WI38 (cell line): ENCODE measurements at regions not wholly inside any gene's neighbourhood (a gene's known extent, or its start where the extent isn't known, plus 50 kb on each side); places are given as distances from the start of the nearest gene placed in this dataset.
"Not testable (repeated sequence)": the region's sequence is repeated elsewhere in the genome, so short reads cannot be mapped to it uniquely, and the experiment has no call there.

Source experiments
- H3K4me3 ChIP-seq: 2 replicates; pipeline ENCODE4 v1.5.1; 2011; ENCODE audit warnings: low read depth, mild to moderate bottlenecking, control low read depth, low read length
- TF ChIP-seq, protein P1 (sequence below): IDR thresholded peaks from 2 replicates; pipeline ENCODE4 v1.5.1; 2012; ENCODE audit warnings: low read depth, mild to moderate bottlenecking, control low read depth, low read length

DNA sequence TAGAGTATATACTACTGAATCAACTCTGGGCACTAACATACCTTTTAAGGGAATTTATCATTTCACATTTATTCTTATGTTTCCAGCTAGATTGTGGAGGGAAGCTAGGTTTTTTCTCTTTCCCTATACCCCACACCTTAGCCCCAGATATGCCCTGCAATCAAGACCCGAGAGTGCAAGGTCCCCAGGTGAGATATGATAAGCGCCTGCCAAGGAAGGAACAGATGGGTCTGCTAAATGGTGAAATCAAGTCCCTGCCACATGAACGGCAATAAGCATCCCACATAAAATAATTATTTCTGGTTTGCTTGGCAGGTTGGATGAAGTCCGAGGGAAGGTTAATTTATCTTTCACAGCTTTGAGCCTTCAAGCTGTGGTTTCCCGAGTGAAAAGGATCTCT lies 195.5 kb downstream of the TOX3 start:
- H3K4me3 ChIP-seq = no peak overlapping the region
- TF ChIP-seq, protein P1, sequence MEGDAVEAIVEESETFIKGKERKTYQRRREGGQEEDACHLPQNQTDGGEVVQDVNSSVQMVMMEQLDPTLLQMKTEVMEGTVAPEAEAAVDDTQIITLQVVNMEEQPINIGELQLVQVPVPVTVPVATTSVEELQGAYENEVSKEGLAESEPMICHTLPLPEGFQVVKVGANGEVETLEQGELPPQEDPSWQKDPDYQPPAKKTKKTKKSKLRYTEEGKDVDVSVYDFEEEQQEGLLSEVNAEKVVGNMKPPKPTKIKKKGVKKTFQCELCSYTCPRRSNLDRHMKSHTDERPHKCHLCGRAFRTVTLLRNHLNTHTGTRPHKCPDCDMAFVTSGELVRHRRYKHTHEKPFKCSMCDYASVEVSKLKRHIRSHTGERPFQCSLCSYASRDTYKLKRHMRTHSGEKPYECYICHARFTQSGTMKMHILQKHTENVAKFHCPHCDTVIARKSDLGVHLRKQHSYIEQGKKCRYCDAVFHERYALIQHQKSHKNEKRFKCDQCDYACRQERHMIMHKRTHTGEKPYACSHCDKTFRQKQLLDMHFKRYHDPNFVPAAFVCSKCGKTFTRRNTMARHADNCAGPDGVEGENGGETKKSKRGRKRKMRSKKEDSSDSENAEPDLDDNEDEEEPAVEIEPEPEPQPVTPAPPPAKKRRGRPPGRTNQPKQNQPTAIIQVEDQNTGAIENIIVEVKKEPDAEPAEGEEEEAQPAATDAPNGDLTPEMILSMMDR = no peak

DNA sequence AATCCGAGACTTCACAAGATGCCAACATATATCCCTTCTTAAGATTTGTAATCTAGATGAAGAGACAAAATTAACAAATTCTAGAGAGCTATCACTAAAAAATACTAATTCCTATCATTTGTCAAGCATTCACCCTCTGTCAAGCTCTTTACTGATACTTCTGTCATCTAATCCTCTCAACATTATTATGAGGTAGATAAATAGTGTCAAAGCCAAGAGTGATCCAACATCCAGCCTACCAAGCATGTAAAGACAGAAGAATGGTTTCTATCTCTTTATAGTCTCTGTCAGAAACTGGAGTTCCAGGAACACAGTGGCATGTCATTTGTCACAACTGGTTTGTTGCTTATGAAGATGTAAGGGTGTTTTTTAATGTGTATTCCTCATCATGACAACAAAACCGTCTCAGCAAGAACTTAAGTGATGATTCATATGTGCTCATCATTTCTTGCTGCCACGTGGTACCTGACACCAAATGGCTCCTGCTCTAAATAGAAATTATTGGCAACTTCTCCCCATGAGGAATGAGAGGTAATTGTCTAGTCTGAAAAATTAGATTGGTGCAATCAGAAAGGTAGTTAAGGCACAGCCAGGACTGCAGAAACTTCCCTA lies 196.8 kb downstream of the TOX3 start:
- H3K4me3 ChIP-seq = no peak overlapping the region
- TF ChIP-seq, protein P1 = no peak

DNA sequence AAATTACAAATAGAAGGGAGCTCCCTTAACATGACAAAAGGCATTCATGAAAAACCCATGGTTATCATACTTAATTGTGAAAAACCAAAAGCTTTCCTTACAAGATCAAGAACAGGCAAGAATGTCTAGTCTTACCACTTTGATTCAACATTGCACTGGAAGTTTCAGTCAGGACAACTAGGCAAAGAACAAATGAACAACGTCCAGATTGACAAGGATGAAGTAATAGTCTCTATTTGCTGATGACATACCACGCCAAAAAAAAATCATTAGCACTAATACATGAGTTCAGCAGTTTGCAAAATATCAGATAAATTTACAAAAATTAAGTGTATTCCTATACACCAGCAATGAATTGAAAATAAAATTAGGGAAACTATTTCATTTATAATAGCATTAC lies 200.2 kb downstream of the TOX3 start:
- H3K4me3 ChIP-seq = no peak overlapping the region
- TF ChIP-seq, protein P1 = no peak

DNA sequence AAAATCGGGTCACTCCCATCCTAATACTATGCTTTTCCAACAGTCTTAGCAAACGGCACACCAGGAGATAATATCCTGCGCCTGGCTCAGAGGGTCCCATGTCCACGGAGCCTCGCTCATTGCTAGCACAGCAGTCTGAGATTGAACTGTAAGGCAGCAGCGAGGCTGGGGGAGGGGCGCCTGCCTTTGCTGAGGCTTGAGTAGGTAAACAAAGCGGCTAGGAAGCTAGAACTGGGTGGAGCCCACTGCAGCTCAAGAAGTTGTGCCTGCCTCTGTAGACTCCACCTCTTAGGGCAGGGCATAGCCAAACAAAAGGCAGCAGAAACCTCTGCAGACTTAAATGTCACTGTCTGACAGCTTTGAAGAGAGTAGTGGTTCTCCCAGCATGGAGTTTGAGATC lies 213.3 kb downstream of the TOX3 start:
- H3K4me3 ChIP-seq = not testable (repeated sequence)

DNA sequence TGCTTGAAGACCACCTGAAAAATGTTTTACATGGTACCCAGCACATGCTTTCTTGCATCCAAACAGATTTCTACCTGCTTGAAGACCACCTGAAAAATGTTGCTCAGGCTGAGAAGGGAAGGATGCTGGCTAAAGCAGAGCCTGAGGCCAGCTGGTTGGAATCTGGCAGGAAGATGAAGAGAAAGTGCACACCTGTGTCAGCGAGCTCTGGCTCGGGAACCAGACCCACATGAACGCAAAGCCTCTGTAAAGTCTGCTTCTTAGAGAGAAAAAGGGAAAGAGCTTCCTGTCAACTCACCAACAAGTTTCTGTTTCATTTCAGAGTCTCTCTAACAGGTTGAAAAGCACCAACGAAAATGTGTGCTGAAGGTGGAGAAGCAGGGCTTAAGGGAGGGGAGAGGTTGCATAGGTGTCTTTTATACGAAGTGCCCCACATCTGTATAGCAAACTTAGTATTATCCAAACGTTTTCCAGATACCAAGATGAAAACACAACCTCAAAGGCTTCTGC lies 226.0 kb downstream of the TOX3 start:
- no peak overlapping the region for H3K4me3 ChIP-seq
- TF ChIP-seq, protein P1 = no peak

DNA sequence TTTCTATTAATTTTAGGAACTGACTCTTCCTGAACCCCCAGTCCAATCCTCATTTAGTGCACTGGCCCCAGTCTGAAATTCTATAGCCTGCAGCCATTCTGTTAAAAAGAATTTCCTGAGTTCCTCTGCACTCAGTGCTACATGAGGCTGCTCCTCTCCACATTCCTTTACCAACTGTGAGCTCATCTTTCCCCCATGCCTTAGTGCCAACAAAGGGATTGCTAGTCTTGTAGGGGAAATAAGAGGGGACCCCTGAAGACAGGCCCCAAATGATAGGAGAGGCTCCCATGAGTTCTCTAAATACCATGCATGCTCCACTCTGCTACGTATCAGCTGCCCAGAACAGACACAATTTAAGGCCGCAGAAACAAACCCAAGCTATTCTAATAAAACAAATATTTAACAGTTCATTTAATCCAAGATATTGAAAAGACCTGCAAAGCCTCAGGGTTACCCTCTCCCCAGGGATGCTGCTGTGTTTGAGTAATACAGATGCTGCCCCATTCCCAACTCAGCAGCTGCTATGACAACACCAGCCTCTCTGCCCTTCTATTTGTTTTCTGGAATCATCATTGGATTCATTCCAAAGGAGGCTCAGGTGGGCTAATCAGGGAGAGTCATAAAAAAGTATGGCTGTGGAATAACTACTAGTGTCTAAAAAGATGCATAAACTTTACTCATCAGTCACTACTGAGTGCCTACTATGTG lies 228.5 kb downstream of the TOX3 start:
- H3K4me3 ChIP-seq = no peak overlapping the region
- TF ChIP-seq, protein P1 = no peak

DNA sequence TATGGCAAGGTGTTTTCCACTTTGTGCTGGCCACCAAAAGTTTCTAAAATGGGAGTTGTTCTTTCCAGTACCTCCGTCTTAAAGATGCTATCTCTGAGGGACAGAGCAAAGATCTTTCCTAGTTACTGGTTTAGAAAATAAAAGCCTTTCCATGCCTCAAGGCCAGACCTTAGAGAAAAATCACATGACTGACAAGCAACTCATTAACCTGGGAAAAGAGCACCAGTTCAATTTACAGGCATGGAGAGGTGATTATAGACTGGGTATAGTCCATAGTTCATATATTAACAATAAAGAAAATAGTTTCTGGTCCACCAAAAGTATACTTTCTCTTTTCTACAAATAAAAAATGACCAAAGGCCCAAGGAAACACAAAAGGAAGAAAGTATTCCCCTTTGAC lies 230.7 kb downstream of the TOX3 start:
- TF ChIP-seq, protein P1 = no peak

More for the DNA sequence above, 230.7 kb downstream of the TOX3 start:
- H3K4me3 ChIP-seq = no peak overlapping the region
